Transverse colon (tissue), 4 donors: ENCODE measurements at regions not wholly inside any gene's neighbourhood (a gene's known extent, or its start where the extent isn't known, plus 50 kb on each side); places are given as distances from the start of the nearest gene placed in this dataset.

Experiments used
- CTCF ChIP-seq, 5 experiments: fragments of 200-600 bp in 3 of 5; fragments of 450-650 bp in 2 of 5; sonication (generic) in 3 of 5; IDR thresholded peaks; 1 replicate in 2 of 5; 2 replicates in 3 of 5; pipeline ENCODE4 v1.5.1; 2016 to 2017; ENCODE audit warnings: antibody characterized with exemption in 5 of 5, inconsistent platforms in 3 of 5, mild to moderate bottlenecking in 2 of 5, moderate library complexity in 1 of 5
- POLR2A ChIP-seq: fragments of 450-650 bp; IDR thresholded peaks from one replicate; pipeline ENCODE4 v1.6.1; 2016; ENCODE audit warnings: antibody characterized with exemption, mild to moderate bottlenecking, moderate library complexity
- POLR2AphosphoS5 ChIP-seq, 3 donors: sonication (generic); formaldehyde crosslinking; IDR thresholded peaks; one replicate each; pipeline ENCODE4 v1.6.1; 2016; ENCODE audit warnings: antibody characterized with exemption in 3 of 3

GRCh38 chr14:100467939-100468338, 119.3 kb downstream of the BEGAIN start:
- no peak for TF ChIP-seq CTCF (IDR thresholded peaks at IDR 0.05)
- no peak for TF ChIP-seq POLR2A
- TF ChIP-seq POLR2AphosphoS5 (IDR thresholded peaks at IDR 0.05) = no peak
